ENCODE measurements at regions not wholly inside any gene's neighbourhood (a gene's known extent, or its start where the extent isn't known, plus 50 kb on each side); places are given as distances from the start of the nearest gene placed in this dataset.

DNA sequence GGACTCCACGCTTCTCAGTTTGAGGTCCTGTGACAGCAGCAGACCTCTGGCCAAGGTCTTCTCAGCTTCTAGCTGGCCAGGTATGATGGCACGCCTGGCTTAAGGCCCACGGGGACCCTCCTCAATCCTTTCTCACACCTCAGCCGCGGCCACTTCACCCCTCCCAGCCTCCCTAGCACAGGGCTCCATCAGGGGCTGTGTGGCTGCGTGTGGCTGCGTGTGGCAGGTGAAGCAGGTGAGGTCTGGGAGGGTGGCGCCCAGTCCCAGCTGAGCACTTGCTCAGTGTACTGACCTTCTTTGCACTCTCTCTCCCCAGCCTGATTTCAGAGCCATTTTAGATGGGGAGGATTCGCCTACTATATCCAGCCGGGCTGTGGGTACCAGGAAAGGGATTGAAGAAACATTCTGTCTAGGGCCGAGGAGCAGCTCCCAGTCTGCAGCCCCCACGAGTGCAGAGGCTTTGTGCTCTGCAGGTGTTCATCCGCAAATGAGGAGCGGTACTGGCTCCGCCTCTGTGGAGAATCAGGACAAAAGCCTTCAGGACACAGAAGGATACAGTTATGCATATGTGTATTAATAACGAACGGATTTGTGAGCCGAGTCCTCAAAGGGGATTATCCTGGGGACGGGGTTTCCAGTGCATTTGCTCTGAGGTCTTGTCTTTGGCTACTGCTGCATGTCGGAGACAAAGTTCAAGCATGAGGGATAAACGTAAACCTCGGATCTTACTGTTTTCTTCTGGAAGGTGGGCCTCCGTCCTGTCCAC is 236.9 kb upstream of the RAB6C start:
- no peak for DNase-seq

DNA sequence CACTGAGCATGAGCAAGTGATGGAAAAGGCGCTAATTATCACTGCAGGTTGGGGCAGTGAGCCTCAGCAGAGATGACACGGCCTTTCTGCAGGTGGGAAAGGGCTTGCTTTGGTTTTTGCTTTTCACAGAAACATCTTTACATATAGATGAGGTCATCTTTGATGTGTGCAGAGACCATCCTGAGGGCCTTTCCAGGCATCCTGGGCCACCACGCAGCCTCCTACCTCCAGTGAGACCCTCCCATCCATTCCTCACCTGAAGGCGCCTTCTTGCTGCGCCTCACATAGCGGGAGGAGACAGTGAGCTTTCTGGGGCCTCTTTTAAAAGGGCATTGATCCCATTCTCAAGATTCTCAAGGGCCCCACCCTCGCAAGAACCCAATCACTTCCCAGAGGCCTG is 235.3 kb upstream of the RAB6C start:
- DNase-seq: no peak

DNA sequence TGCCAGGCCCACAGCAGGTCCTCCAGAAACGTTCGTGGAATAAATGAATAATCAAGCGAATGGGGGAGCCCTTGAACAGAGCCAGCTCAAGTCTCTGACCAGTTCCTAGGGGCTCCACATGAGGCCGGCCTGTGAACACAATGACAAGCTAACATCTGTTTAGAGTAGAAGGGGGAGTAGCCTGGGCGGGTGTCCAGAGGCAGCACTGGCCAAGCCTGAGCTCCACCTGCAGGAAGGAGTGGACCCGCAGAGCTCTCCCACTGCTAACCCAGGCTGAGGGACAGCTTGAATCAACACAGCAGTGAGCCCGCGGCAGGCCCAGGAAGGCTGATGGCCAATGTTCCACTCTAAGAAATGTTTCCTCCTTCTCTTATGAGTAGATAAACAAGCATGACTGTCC is 234.8 kb upstream of the RAB6C start:
- DNase-seq: no peak

GRCh38 chr2:129747500-129748125 is 231.9 kb upstream of the RAB6C start:
- DNase-seq: no peak

DNA sequence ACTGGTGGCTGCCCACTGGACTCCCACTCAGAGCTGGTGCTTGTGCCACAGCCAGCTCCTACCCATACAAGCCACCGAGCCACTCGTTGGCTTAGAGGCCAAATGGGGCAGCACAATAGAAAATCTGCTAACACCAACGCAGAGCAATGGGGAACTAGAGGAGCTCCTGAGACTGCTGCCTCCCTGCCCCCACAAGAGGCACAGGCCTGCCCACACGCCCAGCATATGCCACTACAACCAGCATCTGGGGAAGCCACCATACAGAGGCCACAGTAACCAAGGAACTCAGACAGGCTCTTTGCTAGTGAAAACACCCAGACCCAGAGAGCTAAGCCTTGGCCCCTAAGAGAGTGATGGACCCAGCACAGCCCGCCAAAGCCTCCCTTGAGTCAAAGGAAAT is 231.2 kb upstream of the RAB6C start:
- DNase-seq: peak; percentile 86 to 94

DNA sequence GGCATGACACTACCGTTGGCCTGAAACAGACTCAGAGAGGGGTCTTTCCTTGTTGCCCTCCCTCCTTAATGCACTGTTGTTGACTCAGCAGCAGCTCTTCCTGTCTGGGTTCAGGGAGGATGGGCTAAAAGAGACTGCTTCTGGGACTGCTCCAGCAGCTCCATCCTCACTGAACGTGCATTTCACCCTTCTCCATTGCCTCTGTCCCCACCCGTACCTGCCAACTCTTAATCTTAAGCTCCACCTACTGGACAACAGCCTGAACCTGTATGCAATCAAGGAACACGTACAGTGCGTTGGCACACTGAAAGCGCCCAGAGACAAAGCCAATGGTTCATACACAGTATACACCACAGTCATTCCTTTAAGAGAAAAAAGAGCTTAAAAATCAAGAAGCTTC is 230.8 kb upstream of the RAB6C start:
- DNase-seq: peak in 1 of 2 donors; percentile 6

- peak; percentile 43 to 51 for DNase-seq
Observed at GRCh38 chr2:129751409-129751808, 228.1 kb upstream of the RAB6C start.

DNA sequence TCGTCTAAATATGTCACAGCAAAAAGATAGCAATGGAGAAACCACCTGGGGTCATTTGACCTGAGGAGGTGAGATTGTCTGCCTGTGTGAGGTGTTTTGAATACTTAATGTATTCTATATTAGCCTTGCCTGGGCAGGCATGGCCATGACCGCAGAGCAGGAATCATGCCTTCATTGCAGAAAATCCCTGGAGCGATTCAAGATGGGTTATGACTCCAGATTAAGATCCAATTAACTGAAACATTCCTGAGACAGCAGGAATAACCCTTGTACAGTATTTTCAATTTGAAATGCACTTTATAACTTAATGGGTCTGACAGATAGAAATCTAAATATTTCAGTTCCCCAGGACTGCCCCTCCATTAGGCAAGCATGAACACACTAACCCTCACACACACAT is 227.3 kb upstream of the RAB6C start:
- no peak for DNase-seq

DNA sequence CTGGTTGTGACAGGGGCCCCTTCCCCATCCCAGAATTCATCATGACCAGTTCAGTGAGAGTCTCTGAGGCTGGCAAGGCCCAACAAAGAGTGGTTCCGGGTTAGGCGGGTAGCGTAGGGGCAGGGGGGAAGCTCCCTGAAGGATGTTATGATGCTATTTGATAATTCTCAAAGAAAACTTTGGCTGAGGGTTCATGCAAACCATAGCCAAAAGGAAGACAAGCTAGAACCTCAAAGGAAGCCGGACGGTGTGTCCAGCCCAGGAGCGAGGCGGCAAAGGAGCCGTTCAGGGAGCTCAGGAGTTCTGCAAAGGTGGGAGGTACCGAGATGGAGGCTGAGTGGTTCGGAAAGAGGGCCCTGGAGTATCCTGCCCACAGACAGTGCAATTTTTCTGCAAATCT is 226.8 kb upstream of the RAB6C start:
- no peak for DNase-seq

GRCh38 chr2:129753261-129753660 is 226.2 kb upstream of the RAB6C start:
- DNase-seq: no peak

DNA sequence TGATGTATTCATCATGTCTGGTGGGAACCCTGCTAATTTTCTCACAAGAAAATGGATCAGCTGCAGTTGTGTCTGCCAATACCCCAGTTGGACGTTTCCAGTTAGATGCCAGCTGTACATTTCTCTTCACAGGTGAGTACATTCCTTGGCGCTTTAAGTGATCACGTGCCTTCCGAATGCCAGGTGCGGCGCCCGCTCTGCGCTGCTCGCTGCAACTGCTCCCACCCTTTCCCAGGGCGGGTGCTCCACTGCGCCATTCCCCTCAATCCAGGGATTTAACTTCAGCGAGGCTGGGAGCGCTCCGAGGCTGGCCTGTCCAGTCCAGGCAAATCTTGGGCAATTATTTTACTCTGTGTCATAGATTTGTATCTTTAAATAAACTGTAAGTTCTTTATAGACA is 225.0 kb upstream of the RAB6C start:
- DNase-seq: no peak

DNA sequence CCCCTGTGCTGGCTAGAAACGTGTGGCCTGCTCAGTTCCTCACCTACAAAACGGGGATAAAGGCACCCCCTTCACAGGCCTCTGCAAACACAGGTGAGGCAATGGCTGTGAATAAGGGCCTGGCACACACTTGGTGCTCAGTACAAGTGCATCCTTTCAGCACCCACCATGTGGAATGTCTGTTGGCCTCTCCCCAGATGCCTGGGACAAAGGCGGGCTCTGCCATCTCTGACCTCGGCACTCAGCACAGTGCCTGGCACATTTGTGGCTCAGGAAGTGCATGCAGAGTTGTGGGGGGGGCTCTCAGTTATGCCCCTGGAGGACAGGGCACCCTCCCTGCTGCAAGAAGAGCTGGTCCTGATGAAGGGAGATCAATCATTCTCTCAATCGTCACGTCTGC is 224.6 kb upstream of the RAB6C start:
- DNase-seq: no peak

GRCh38 chr2:129755786-129756185 is 223.7 kb upstream of the RAB6C start:
- no peak for DNase-seq

DNA sequence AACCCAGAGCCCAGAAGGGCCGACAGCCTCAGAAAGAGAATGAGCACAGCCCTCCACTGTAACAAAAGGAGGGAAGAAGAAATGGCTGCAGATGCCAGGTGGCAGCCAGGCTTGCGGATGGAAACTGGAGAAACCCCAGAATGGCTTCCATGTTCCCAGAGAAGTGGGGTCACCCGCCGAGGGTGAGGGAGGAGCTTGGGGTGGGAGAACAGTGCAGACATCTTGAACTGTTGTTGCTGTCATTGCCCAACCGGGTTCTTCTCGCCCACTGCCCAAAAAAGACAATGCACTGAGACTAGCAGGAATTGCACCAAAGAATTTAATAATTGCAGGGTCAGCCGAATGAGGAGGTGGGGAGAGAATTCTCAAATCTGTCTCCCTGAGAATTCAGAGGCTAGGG is 223.2 kb upstream of the RAB6C start:
- no peak for DNase-seq

DNA sequence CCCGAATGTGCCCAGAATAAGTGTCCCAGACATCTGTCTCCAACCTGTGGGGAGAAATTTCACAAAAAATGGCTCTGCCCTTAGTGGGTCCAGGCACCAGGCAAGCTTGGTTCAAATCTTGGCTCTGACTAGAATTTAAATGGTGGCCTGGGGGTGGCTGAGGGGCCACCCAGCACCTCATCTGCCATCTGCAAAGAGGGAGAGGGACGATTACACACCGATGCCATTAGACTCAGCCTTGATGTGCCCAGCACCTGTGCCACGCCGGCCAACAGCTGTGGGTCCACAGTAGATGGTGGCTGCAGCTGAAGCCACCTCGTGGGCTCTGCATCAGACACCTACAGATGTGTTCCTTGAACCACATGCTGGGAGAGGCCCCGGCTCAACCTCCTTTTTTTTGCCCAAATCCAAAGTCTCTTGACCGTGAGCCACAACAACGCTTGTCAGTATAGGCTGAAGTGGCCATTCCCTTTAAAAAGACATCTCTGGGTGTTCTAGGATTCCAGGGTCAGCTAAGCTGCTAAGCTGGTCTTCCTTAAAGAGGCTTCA is 222.0 kb upstream of the RAB6C start:
- no peak for DNase-seq

- no peak for DNase-seq
Observed at GRCh38 chr2:129757915-129758783, 221.3 kb upstream of the RAB6C start.

DNA sequence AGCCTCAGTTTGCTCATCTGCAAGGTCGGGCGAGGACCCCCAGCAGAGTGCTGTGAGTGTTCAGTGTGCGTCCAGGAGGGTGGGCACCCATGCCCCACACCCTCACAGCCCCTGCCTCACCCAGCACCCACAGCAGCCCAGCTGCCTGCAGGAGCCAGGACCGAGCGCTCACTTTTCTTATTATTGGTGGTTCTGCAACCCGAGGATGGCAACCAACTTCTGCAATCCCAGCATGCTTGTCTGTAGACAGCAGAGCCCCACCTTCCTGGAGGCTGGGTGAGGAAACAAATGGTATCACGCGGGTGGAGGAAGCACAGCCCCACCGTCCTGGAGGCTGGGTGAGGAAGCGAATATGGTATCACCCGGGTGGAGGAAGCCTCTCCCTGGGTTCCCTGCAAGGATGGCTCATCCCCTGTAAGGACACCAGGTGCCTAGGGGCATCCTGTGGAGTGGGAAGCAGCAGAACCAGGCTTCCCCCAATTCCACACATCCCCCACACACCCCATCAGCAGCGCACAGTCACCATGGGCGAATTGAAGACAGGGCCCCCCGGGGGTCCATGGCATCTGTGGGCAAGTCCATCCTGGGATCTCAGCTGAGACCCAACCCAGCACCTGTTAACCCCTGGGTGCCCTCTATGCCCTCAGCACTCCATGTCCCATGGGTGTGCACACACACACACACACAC is 220.5 kb upstream of the RAB6C start:
- DNase-seq: peak; percentile 93 to 95

- DNase-seq: no peak
Observed at GRCh38 chr2:129759472-129760010, 219.9 kb upstream of the RAB6C start.

DNA sequence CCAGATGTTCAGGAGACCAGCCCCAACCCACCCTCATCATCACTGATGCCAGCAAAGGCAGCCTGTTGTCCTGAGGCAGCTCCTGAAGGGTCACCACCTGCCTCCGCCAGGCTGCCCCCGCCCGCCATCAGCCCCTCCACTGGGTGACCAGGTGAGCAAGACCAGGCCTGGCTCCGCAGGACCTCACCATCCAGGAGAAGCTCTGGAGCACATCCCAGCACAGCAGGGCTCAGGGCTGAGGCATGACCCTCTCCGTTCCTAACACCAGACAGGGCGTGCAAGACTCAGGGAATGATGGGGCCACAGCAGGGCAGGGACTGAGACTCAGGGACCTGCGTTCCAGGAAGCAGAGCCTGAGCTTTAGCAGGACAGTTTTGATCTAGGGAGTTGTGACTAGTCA is 218.8 kb upstream of the RAB6C start:
- no peak for DNase-seq

GRCh38 chr2:129761569-129762021 is 217.9 kb upstream of the RAB6C start:
- DNase-seq: no peak

DNA sequence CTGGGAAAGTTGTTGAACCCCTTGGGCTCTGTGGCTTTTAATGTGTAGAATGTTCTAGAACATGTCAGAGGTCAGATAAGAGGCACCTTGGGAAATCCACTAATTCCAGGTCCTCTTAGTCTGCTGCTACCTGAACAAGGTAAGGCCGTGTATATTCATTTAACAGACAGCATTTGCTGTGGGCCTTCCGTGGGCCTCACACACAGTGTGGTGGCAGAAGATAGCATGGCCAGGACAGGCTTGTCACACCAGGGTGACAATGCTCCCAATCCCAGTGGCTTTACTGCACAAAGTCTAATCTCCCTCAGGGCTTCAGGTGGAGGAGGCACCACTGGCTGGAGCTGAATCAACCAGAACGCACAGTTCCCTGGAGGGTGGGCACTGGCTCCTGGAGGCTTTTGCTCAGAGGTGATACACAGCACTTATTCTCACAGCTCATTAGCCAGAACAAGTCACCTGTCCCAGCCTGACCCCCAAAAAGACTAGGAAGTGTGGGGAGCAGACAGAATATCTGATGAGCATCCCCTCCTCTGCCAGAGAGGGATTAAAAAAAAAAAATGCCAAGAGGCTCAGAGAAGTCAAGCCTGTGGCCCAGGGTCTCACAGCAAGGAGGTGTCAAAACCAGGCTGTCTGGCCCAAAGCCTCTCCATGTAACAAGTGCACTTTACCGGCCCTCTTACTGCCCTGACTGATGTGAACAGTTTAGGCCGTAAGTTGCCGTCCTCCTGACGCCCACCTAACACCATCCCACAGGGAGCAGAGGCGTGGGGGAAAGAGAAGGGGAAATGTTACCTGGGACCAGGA is 216.9 kb upstream of the RAB6C start:
- no peak for DNase-seq
